ENCODE measurements at regions not wholly inside any gene's neighbourhood (a gene's known extent, or its start where the extent isn't known, plus 50 kb on each side); places are given as distances from the start of the nearest gene placed in this dataset.

GRCh38 chr10:78772486-78772885, 296.3 kb upstream of the ZMIZ1 start:
- Histone ChIP-seq H3K4me3 (no peak overlapping the region), H3K9me3 (no peaks in the 10 kb centered on the region), H3K27me3 (no peaks in the 10 kb centered on the region), H3K36me3 (ENCODE audit: low read depth, missing control alignments) (no peaks in the 10 kb centered on the region), H3K4me1 (peaks cover 28% of the 10 kb centered on the region), H3K27ac (peak overlapping the region in 1 of 2 donors; percentile 36)
- intact Hi-C loops (cut with DNase I; ENCODE audit: low total_unique reads) = loop anchor here (10.0 kb wide), 1 partner anchor 202 kb away; no protein-coding TSS in a partner anchor
- WGBS, 2 donors = 91 to 93% methylated on average over 8 of the region's 8 CpGs
- TF ChIP-seq POLR2A (IDR thresholded peaks at IDR 0.05) (no peak), CTCF (IDR thresholded peaks at IDR 0.05) (no peak)
- no peak for DNase-seq

GRCh38 chr10:78772986-78773530, 295.7 kb upstream of the ZMIZ1 start:
- Histone ChIP-seq H3K4me3 (no peak overlapping the region), H3K4me1 (peaks cover 34% of the 10 kb centered on the region), H3K9me3 (no peaks in the 10 kb centered on the region), H3K27me3 (no peaks in the 10 kb centered on the region), H3K36me3 (ENCODE audit: low read depth, missing control alignments) (no peaks in the 10 kb centered on the region), H3K27ac (no peak overlapping the region)
- WGBS, 2 donors = 93% methylated on average over 12 of the region's 12 CpGs
- no peak for DNase-seq
- TF ChIP-seq CTCF (IDR thresholded peaks at IDR 0.05) (no peak), POLR2A (IDR thresholded peaks at IDR 0.05) (no peak)
- intact Hi-C loops (cut with DNase I; ENCODE audit: low total_unique reads) = loop anchor here (10.0 kb wide), 1 partner anchor 202 kb away; no protein-coding TSS in a partner anchor

GRCh38 chr10:78774614-78774998, 294.2 kb upstream of the ZMIZ1 start:
- H3K9me3 ChIP-seq = no peaks in the 10 kb centered on the region
- no peak overlapping the region for H3K4me3 ChIP-seq
- TF ChIP-seq POLR2A (IDR thresholded peaks at IDR 0.05) = no peak
- no peaks in the 10 kb centered on the region for H3K36me3 ChIP-seq (ENCODE audit: low read depth, missing control alignments)
- DNase-seq = no peak
- 54 to 56% methylated on average over 6 of the region's 6 CpGs for WGBS, 2 donors
- intact Hi-C loops (cut with DNase I; ENCODE audit: low total_unique reads) = loop anchor here (10.0 kb wide), 1 partner anchor 200 kb away; no protein-coding TSS in a partner anchor
- H3K27me3 ChIP-seq = no peaks in the 10 kb centered on the region
- H3K27ac ChIP-seq = peak overlapping the region in 1 of 2 donors; percentile 15
- peaks cover 35% of the 10 kb centered on the region for H3K4me1 ChIP-seq

- no peak overlapping the region for H3K4me3 ChIP-seq
- TF ChIP-seq POLR2A (IDR thresholded peaks at IDR 0.05) (no peak), CTCF (IDR thresholded peaks at IDR 0.05) (no peak)
- H3K4me1 ChIP-seq = peaks cover 35% of the 10 kb centered on the region
- DNase-seq = peak; percentile 72
- no peaks in the 10 kb centered on the region for H3K27me3 ChIP-seq
- H3K9me3 ChIP-seq = no peaks in the 10 kb centered on the region
- H3K36me3 ChIP-seq (ENCODE audit: low read depth, missing control alignments) = no peaks in the 10 kb centered on the region
- H3K27ac ChIP-seq = peak overlapping the region in 1 of 2 donors; percentile 15
- 34 to 40% methylated on average over 12 to 14 of the region's 14 CpGs for WGBS, 2 donors
- intact Hi-C loops (cut with DNase I; ENCODE audit: low total_unique reads) = loop anchor here (10.0 kb wide), 1 partner anchor 200 kb away; no protein-coding TSS in a partner anchor
Measured at GRCh38 chr10:78774999-78775711, 293.6 kb upstream of the ZMIZ1 start.

- peaks cover 35% of the 10 kb centered on the region for H3K4me1 ChIP-seq
- H3K27ac ChIP-seq = no peak overlapping the region
- H3K27me3 ChIP-seq = no peaks in the 10 kb centered on the region
- no peaks in the 10 kb centered on the region for H3K36me3 ChIP-seq (ENCODE audit: low read depth, missing control alignments)
- intact Hi-C loops (cut with DNase I; ENCODE audit: low total_unique reads) = loop anchor here (10.0 kb wide), 1 partner anchor 199 kb away; no protein-coding TSS in a partner anchor
- no peak overlapping the region for H3K4me3 ChIP-seq
- no peaks in the 10 kb centered on the region for H3K9me3 ChIP-seq
- 67 to 77% methylated on average over 1 of the region's 1 CpG for WGBS, 2 donors
- no peak for TF ChIP-seq CTCF (IDR thresholded peaks at IDR 0.05)
- TF ChIP-seq POLR2A (IDR thresholded peaks at IDR 0.05) = no peak
- DNase-seq = no peak
Measured at GRCh38 chr10:78775891-78776290, 292.9 kb upstream of the ZMIZ1 start.

Measured in testis (tissue), 2 donors.